Erythroblast (primary cell): ENCODE measurements at regions not wholly inside any gene's neighbourhood (a gene's known extent, or its start where the extent isn't known, plus 50 kb on each side); places are given as distances from the start of the nearest gene placed in this dataset.

ENCODE experiments used
- GATA1 ChIP-seq: IDR thresholded peaks from 2 replicates; pipeline ENCODE4 v1.6.1; 2011; ENCODE audit warnings: low read depth, mild to moderate bottlenecking, control low read depth, low read length, moderate library complexity
- POLR2A ChIP-seq: IDR thresholded peaks from 2 replicates; pipeline ENCODE4 v1.6.1; 2011; ENCODE audit warnings: mild to moderate bottlenecking, low read length

DNA sequence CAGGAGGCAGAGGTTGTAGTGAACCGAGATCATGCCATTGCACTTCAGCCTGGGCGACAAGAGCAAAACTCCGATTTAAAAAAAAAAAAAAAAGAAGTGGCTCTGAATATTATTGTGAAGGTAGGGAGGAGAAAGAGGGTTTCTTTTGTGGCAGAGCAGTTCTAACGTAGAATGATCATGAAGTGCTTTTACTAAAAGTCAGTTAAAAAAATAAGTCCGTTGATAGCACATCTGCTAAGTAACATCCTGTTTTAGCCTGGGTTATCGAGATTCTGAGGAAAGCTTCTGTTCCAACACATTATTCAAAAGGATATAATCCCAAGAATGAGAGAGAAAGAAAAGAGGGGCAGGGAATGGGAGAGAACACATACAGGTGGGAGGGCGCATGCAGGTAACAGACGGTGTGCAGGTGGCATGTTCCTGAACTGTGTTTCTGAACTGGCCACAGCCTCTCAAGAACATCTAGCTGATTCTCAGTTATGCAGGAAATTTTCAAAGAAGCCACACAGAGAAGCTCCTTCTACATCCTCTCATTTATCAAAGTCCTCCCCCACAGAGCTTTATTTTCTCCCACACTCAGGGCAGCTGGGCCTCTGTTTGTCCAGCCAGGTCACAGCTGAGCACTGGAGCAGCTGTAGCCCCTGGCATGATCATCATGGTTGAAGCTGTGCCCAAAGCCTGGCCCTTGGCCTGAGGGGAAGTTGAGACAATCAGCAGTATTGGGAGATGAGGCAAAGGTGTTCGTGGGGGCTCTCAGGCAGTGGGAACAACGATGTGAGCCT lies 342.3 kb downstream of the ZNF674 start:
- no peak for TF ChIP-seq POLR2A
- TF ChIP-seq GATA1 = no peak
